Fibroblast of mammary gland (primary cell): ENCODE measurements at regions not wholly inside any gene's neighbourhood (a gene's known extent, or its start where the extent isn't known, plus 50 kb on each side); places are given as distances from the start of the nearest gene placed in this dataset.

Experiments
- DNase-seq: peaks from one replicate; pipeline ENCODE4 v3.0.0-alpha.2; 2010; ENCODE audit warnings: low read depth
- H3K4me3 ChIP-seq: 2 replicates; pipeline ENCODE4 v1.5.1; 2011; ENCODE audit warnings: low read depth, mild to moderate bottlenecking, low read length, moderate library complexity; ENCODE audit not compliant: control insufficient read depth
- TF ChIP-seq, protein P1 (sequence below): conservative IDR thresholded peaks from 2 replicates; pipeline ENCODE4 v1.5.1; 2011; ENCODE audit warnings: low read depth, low read length, inconsistent platforms; ENCODE audit not compliant: control insufficient read depth, insufficient read depth

DNA sequence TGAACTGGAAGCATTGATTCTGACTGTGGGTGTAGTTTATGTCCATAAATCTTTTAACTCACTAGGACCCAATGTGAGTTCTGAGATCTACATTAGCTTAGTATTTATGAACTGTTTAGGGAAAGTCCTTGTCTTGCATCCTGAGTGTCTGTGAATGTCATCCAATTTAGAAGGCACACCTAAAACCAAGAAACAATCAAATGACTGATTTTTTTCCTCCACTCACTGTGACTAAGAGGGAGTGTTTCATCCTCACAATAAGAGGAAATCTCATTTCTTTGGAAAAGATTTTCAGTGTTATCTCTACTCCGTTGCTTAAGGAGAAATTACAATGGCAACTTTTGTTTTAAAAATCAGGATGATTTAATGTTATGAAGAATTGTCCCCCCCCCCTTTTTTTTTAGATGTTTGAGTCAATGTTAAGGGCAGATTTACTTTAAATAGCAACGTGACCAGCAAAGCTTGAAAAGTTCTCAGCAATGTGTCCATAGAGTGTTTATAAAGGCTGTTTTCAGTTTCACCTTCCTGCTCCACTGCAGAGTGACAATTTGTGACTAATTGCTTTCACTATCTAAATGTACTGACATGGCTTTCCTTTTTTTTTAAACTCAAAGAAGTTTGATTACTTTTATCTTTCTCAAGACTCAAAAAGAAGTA is 173.0 kb downstream of the SPCS3 start:
- H3K4me3 ChIP-seq, result no peak overlapping the region
- TF ChIP-seq, protein P1, sequence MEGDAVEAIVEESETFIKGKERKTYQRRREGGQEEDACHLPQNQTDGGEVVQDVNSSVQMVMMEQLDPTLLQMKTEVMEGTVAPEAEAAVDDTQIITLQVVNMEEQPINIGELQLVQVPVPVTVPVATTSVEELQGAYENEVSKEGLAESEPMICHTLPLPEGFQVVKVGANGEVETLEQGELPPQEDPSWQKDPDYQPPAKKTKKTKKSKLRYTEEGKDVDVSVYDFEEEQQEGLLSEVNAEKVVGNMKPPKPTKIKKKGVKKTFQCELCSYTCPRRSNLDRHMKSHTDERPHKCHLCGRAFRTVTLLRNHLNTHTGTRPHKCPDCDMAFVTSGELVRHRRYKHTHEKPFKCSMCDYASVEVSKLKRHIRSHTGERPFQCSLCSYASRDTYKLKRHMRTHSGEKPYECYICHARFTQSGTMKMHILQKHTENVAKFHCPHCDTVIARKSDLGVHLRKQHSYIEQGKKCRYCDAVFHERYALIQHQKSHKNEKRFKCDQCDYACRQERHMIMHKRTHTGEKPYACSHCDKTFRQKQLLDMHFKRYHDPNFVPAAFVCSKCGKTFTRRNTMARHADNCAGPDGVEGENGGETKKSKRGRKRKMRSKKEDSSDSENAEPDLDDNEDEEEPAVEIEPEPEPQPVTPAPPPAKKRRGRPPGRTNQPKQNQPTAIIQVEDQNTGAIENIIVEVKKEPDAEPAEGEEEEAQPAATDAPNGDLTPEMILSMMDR, result no peak
- no peak for DNase-seq

DNA sequence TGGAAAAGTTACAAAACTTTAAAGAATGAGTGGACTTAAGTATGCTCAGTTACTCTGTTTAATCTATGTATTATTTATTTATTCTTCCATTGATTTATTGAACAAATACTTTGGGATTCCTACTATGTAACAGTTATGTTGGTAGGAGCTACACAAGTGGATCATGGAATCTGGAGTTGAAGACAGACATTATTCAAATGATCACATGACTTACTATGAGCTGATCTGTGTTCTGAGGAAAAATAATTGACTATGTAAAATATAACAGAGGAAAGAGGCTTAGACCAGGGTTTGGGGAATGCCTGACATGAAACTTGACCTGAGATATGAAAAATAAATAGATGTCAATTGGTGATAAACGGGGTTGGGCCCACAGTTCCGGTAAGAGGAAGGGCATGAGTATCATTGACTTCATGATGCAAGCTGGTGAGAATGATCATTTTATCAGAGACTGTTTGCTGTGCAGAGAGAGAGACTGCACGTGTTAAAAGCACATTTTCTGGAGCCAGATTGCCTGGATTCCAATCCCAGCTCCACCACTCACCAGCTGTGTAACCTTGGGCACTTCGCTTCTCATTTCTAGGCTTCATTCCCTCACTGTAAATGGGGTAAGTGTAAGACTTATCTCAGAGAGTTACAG is 179.0 kb downstream of the SPCS3 start:
- H3K4me3 ChIP-seq, result no peak overlapping the region
- TF ChIP-seq, protein P1, result no peak
- DNase-seq, result no peak

DNA sequence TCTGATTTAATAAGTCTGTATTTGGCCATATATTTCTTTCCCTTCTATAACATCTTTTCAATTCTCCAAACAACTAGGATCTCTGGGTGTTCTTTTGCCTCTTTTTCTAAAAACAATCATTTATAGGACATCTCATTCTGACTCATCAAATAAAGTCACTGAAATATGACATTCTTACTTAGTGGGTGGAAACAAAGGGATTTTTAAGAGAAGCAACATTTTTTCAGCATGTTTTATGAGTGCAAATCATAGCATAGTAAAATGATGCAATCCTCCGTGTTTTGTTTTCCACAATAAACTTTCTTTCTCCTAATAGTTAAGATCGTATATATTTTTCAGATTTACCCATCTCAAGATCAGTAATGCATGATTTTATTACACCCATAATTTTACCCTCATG is 179.8 kb downstream of the SPCS3 start:
- TF ChIP-seq, protein P1, result no peak
- DNase-seq, result peak; percentile 70
- no peak overlapping the region for H3K4me3 ChIP-seq

DNA sequence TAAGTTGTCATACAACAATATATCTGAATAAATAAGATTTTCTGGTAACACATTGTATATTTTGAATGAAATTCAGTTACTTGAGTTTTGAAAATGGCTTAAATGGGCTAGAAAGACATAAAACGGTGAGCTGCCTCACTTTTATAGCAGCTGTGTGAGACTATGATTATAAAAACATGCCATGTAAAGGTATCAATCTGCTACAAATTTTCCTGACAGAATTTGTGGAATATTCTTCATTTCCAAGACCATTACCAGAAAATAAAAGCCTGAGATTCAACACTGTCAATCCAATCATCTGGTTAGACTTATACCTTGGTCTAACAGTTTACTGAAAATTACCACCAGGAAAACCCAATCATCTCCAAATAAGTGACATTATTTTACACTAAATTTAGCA is 181.1 kb downstream of the SPCS3 start:
- DNase-seq, result no peak
- TF ChIP-seq, protein P1, result no peak
- H3K4me3 ChIP-seq, result no peak overlapping the region

DNA sequence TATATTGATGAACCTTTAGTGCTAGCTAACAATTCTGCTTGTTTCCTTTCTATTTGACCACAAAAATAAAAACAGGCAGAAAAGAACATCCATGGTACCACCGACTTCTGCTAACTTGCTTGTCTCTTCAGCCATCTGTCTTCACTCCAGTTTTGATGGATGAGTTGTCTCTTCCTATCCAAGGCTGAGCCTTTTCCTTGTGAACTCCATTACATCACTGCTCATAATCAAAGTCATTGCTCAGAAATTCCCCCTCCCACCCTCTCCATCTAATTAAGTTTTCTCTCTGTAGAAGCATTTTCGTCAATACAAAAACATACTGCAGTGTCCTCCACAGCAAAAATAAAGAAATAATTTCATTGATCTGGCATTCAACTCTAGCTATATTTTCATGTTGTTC is 184.4 kb downstream of the SPCS3 start:
- no peak overlapping the region for H3K4me3 ChIP-seq
- TF ChIP-seq, protein P1, result no peak
- DNase-seq, result no peak

DNA sequence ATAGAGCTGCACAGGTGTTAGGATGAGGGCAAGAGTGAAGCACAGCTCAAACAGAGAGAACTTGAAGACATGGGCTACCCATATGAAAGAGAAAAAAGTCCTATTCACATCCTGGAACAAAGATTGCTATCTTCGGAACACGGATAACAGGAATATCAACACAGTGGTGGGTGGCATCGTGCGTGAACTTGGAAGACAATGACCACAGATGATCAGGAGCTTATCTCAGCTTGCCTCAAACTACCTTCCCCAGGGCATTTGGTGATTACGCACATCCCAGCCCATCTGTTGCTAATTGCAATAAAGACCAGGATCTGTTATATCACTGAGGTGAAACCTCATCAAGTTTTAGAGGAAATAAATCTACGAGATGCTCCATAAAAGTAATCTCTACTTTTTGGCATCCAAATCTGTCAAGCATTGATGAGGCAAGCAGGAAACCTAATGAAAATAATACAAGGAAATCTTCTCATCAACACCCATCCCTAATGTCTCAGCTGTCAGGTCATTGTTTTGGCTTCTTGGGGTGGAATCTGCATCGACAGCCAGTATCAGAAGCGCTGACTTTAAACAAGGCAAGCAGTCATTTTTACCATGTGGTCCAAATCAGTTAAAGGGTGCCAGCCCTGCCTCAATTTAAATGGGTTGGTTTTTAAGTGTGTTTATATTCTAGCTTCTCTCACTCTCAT is 188.2 kb downstream of the SPCS3 start:
- TF ChIP-seq, protein P1, result no peak

More for the DNA sequence above, 188.2 kb downstream of the SPCS3 start:
- H3K4me3 ChIP-seq, result no peak overlapping the region
- no peak for DNase-seq
